DLD1 (cell line): ENCODE measurements at regions not wholly inside any gene's neighbourhood (a gene's known extent, or its start where the extent isn't known, plus 50 kb on each side); places are given as distances from the start of the nearest gene placed in this dataset.

Experiments
- in situ Hi-C: cut with HindIII; loops from 2 replicates; pipeline ENCODE4 v1.10.0; 2017; ENCODE audit warnings: low sequenced_read_pairs

GRCh38 chr1:14031461-14031860 is 331.5 kb downstream of the PRDM2 start:
- in situ Hi-C loops: no loop called here

GRCh38 chr1:14034506-14034905 is 334.5 kb downstream of the PRDM2 start:
- in situ Hi-C loops: no loop called here

- in situ Hi-C loops: no loop called here
These were observed 337.3 kb downstream of the PRDM2 start for GRCh38 chr1:14037101-14037847.

GRCh38 chr1:14039582-14040430 is 339.8 kb downstream of the PRDM2 start:
- in situ Hi-C loops: no loop called here

- in situ Hi-C loops: no loop called here
These were observed 350.0 kb downstream of the PRDM2 start for GRCh38 chr1:14049965-14050364.

GRCh38 chr1:14055442-14056223 is 355.6 kb downstream of the PRDM2 start:
- in situ Hi-C loops: no loop called here

GRCh38 chr1:14057640-14058039 is 357.7 kb downstream of the PRDM2 start:
- in situ Hi-C loops: no loop called here

- in situ Hi-C loops: loop anchor here (10.0 kb wide), 1 partner anchor 74 kb away; no protein-coding TSS in a partner anchor
These were observed 361.2 kb downstream of the PRDM2 start for GRCh38 chr1:14061204-14061603.

GRCh38 chr1:14061722-14062121 is 361.7 kb downstream of the PRDM2 start:
- in situ Hi-C loops: loop anchor here (10.0 kb wide), 1 partner anchor 73 kb away; no protein-coding TSS in a partner anchor

- in situ Hi-C loops: loop anchor here (10.0 kb wide), 1 partner anchor 72 kb away; no protein-coding TSS in a partner anchor
These were observed 362.7 kb downstream of the PRDM2 start for GRCh38 chr1:14062669-14063068.

GRCh38 chr1:14064649-14065442 is 364.9 kb downstream of the PRDM2 start:
- in situ Hi-C loops: loop anchor here (10.0 kb wide), 1 partner anchor 70 kb away; no protein-coding TSS in a partner anchor

GRCh38 chr1:14065486-14065885 is 365.5 kb downstream of the PRDM2 start:
- in situ Hi-C loops: loop anchor here (10.0 kb wide), 1 partner anchor 69 kb away; no protein-coding TSS in a partner anchor

GRCh38 chr1:14067036-14067435 is 367.0 kb downstream of the PRDM2 start:
- in situ Hi-C loops: loop anchor here (10.0 kb wide), 1 partner anchor 68 kb away; no protein-coding TSS in a partner anchor

- in situ Hi-C loops: loop anchor here (10.0 kb wide), 1 partner anchor 67 kb away; no protein-coding TSS in a partner anchor
These were observed 367.7 kb downstream of the PRDM2 start for GRCh38 chr1:14067711-14068110.

- in situ Hi-C loops: no loop called here
These were observed 371.6 kb downstream of the PRDM2 start for GRCh38 chr1:14071581-14071980.

GRCh38 chr1:14080653-14081052 is 380.7 kb downstream of the PRDM2 start:
- in situ Hi-C loops: no loop called here

- in situ Hi-C loops: no loop called here
These were observed 382.3 kb downstream of the PRDM2 start for GRCh38 chr1:14082331-14082730.

- in situ Hi-C loops: no loop called here
These were observed 383.3 kb downstream of the PRDM2 start for GRCh38 chr1:14083277-14083676.

GRCh38 chr1:14083706-14084105 is 383.7 kb downstream of the PRDM2 start:
- in situ Hi-C loops: no loop called here

- in situ Hi-C loops: no loop called here
These were observed 390.1 kb downstream of the PRDM2 start for GRCh38 chr1:14090062-14090461.
